Body of pancreas (tissue), 4 donors: ENCODE measurements at regions not wholly inside any gene's neighbourhood (a gene's known extent, or its start where the extent isn't known, plus 50 kb on each side); places are given as distances from the start of the nearest gene placed in this dataset.

ENCODE experiments used
- ATAC-seq: fragments of 150-250 bp; one replicate; pipeline ENCODE4 v1.9.1; 2016
- DNase-seq, 4 donors: peaks; one replicate each; pipeline ENCODE4 v3.0.0-alpha.2; 2019
- H3K27ac ChIP-seq, 4 donors: fragments of 200-600 bp; sonication (generic); 1 replicate in 3 of 4; 2 replicates in 1 of 4; pipeline versions ENCODE4 v1.5.1 to v1.6.1; 2016 to 2019; ENCODE audit warnings: mild to moderate bottlenecking in 1 of 4, mixed read lengths in 1 of 4, moderate library complexity in 1 of 4
- H3K27me3 ChIP-seq, 2 donors: fragments of 200-600 bp; sonication (generic); one replicate each; pipeline ENCODE4 v1.6.0; 2016; ENCODE audit warnings: mild to moderate bottlenecking in 1 of 2
- H3K36me3 ChIP-seq, 2 donors: fragments of 200-600 bp; sonication (generic); replicated peaks in 1 of 2; 2 replicates each; pipeline ENCODE4 v1.5.1; 2016; ENCODE audit warnings: low read depth in 2 of 2; ENCODE audit not compliant: insufficient read depth in 1 of 2
- H3K4me1 ChIP-seq: fragments of 200-600 bp; sonication (generic); one replicate; pipeline ENCODE4 v1.6.0; 2016
- H3K4me3 ChIP-seq, 2 donors: fragments of 200-600 bp; sonication (generic); 1 replicate in 1 of 2; 2 replicates in 1 of 2; pipeline ENCODE4 v1.5.1; 2016 to 2019
- H3K9me3 ChIP-seq, 3 donors: fragments of 200-600 bp; sonication (generic); 1 replicate in 2 of 3; 2 replicates in 1 of 3; pipeline ENCODE4 v1.5.1; 2016
- POLR2A ChIP-seq, 3 donors: fragments of 450-650 bp; IDR thresholded peaks; one replicate each; pipeline ENCODE4 v1.6.1; 2016; ENCODE audit warnings: antibody characterized with exemption in 3 of 3, mild to moderate bottlenecking in 2 of 3
- WGBS, 2 donors: methylation state at CpG; one replicate each; pipeline ENCODE4 v1.1.5; 2017; 5-methylcytosine and 5-hydroxymethylcytosine counted together
- intact Hi-C: fragments of 100-400 bp; cut with DNase I; formaldehyde crosslinking; loops from one replicate; pipeline ENCODE4 v1.15.1; 2023
- TF ChIP-seq, protein P1 (sequence below), 7 experiments: fragments of 450-650 bp in 4 of 7; fragments of 200-600 bp in 3 of 7; sonication (generic) in 3 of 7; IDR thresholded peaks; one replicate each; pipeline ENCODE4 v1.5.1; 2016 to 2019; ENCODE audit warnings: antibody characterized with exemption in 7 of 7

DNA sequence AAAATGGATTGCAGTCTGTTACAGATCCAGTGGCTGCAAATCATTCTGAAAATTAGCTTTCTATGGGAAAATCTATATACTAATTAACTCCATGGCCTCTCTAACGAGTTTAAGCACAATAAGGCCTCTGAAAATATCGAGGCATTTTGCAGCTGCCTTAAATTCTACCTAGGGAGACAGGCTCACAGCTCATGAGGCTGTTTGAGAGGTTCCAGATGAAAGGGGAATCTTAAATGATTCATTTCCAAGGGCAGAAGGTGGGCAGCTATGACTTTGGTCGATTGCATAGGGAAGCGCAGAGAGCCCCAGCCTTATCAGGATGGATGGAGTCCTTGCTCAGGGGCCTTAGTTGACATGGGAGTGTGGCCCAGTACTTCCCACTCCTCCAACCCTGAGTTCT, 216.8 kb upstream of the POU3F1 start:
- Histone ChIP-seq H3K9me3 (peaks cover 0 to 8% (median 0%) of the 10 kb centered on the region in 3 donors), H3K27me3 (no peaks in the 10 kb centered on the region), H3K4me1 (no peaks in the 10 kb centered on the region), H3K27ac (no peak overlapping the region), H3K36me3 (no peaks in the 10 kb centered on the region), H3K4me3 (no peak overlapping the region)
- TF ChIP-seq, protein P1, sequence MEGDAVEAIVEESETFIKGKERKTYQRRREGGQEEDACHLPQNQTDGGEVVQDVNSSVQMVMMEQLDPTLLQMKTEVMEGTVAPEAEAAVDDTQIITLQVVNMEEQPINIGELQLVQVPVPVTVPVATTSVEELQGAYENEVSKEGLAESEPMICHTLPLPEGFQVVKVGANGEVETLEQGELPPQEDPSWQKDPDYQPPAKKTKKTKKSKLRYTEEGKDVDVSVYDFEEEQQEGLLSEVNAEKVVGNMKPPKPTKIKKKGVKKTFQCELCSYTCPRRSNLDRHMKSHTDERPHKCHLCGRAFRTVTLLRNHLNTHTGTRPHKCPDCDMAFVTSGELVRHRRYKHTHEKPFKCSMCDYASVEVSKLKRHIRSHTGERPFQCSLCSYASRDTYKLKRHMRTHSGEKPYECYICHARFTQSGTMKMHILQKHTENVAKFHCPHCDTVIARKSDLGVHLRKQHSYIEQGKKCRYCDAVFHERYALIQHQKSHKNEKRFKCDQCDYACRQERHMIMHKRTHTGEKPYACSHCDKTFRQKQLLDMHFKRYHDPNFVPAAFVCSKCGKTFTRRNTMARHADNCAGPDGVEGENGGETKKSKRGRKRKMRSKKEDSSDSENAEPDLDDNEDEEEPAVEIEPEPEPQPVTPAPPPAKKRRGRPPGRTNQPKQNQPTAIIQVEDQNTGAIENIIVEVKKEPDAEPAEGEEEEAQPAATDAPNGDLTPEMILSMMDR (IDR thresholded peaks at IDR 0.05): no peak
- TF ChIP-seq POLR2A (IDR thresholded peaks at IDR 0.05): no peak
- ATAC-seq (no peak), DNase-seq (no peak)
- intact Hi-C loops: no loop called here
- 31 to 43% methylated on average over 4 of the region's 4 CpGs for WGBS, 2 donors

DNA sequence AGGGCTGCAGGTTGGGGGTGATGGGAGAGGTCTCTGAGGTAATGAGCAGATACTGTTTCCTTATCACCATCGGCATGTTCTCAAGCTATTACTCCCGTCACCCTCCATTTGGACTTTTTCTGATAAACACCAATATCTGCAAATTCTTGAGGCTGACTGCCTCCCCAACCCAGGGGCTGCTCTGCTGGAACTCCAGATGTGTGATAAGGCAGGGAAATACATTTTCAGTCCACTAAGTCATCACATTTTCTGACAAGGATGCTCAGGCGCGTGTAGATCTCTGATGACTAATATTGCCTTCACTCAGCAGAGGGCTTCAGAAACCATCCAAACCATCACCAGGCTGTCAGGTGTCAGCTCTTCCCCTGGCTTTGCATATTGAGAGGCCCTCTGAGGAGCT, 215.0 kb upstream of the POU3F1 start:
- H3K9me3 ChIP-seq: peaks cover 0 to 8% (median 0%) of the 10 kb centered on the region in 3 donors
- no peak overlapping the region for H3K27ac ChIP-seq
- H3K4me3 ChIP-seq: no peak overlapping the region
- intact Hi-C loops: no loop called here
- H3K4me1 ChIP-seq: no peaks in the 10 kb centered on the region
- ATAC-seq: no peak
- DNase-seq: no peak
- TF ChIP-seq, protein P1 (IDR thresholded peaks at IDR 0.05): no peak
- TF ChIP-seq POLR2A (IDR thresholded peaks at IDR 0.05): no peak
- no peaks in the 10 kb centered on the region for H3K27me3 ChIP-seq
- no peaks in the 10 kb centered on the region for H3K36me3 ChIP-seq
- WGBS, 2 donors: 63 to 66% methylated on average over 4 of the region's 4 CpGs

DNA sequence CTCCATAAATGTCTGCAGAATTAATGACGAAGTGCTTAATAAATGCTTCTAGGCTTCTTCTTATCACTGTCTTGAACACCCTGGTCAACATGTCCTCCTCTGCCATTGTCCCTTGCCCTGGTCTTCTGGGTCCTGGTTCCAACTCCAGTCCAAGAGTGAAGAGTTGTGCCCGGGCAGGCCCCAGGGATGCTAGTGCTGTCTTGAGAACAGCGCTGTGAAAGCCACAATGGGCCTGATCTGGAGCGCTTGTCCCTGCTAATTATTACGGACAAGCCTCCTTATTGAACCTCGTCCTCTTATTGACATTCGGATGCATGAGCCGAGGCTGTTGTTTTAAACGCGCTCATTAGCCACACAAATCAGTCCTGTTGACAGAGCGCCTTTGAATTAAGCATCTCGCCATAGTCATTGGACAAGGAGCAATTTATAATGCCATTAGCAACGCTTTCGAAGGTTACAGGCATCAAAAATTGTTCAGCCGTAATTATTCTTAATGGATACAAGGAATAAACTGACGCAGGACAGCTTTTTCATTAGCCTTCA, 211.6 kb upstream of the POU3F1 start:
- H3K4me3 ChIP-seq: no peak overlapping the region
- no peaks in the 10 kb centered on the region for H3K27me3 ChIP-seq
- no peak for ATAC-seq
- 46 to 50% methylated on average over 15 to 16 of the region's 16 CpGs for WGBS, 2 donors
- DNase-seq: no peak
- no peak overlapping the region for H3K27ac ChIP-seq
- H3K9me3 ChIP-seq: peaks cover 0 to 8% (median 0%) of the 10 kb centered on the region in 3 donors
- H3K4me1 ChIP-seq: no peaks in the 10 kb centered on the region
- no peak for TF ChIP-seq POLR2A (IDR thresholded peaks at IDR 0.05)
- TF ChIP-seq, protein P1 (IDR thresholded peaks at IDR 0.05): no peak
- no peaks in the 10 kb centered on the region for H3K36me3 ChIP-seq
- intact Hi-C loops: no loop called here

DNA sequence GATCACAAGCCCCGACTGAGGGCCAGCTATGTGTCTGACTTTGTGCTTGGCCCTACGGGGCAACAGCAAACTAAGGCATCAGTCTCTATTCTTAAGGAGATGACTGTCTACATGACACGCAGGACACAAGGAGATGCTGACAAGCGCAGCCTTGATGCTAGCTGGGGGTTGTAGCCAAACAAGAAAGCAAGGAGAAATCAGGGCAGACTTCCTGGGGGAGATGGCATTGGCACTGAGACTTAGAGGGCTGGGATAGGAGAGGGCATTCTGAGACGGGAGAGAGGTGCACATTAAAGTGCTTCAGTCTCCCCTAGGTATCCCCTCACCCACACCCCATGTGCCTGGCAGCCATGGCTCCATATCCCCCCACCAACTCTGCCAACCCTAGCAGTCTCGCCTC, 210.8 kb upstream of the POU3F1 start:
- ATAC-seq (no peak), DNase-seq (no peak)
- Histone ChIP-seq H3K27me3 (no peaks in the 10 kb centered on the region), H3K27ac (no peak overlapping the region), H3K4me1 (no peaks in the 10 kb centered on the region), H3K4me3 (no peak overlapping the region), H3K9me3 (peaks cover 0 to 8% (median 0%) of the 10 kb centered on the region in 3 donors), H3K36me3 (no peaks in the 10 kb centered on the region)
- 57 to 67% methylated on average over 6 of the region's 6 CpGs for WGBS, 2 donors
- TF ChIP-seq POLR2A (IDR thresholded peaks at IDR 0.05): no peak
- TF ChIP-seq, protein P1 (IDR thresholded peaks at IDR 0.05): no peak
- intact Hi-C loops: no loop called here

DNA sequence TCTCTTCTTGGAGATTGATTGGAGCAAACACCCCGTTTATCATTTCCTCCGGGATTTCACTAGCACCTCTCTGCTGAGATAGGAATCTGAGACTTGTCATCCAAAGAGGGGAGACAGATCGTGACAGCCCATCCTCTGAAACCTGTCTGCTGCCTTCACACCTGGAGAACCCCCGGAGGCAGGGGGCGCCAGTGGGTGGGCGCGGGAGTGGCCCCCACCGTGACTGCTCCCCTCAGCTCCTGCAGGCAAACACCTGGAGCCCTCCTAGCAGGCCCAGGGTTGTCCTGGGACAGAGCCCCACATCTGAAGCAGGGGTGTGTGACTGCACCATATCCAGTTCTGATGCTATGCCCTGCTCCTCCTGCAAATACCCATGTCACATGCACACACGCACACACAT, 209.5 kb upstream of the POU3F1 start:
- no peak for DNase-seq
- no peaks in the 10 kb centered on the region for H3K4me1 ChIP-seq
- intact Hi-C loops: no loop called here
- TF ChIP-seq, protein P1 (IDR thresholded peaks at IDR 0.05): no peak
- no peak for TF ChIP-seq POLR2A (IDR thresholded peaks at IDR 0.05)
- ATAC-seq: no peak
- no peaks in the 10 kb centered on the region for H3K36me3 ChIP-seq
- H3K9me3 ChIP-seq: peaks cover 0 to 8% (median 0%) of the 10 kb centered on the region in 3 donors
- H3K27me3 ChIP-seq: no peaks in the 10 kb centered on the region
- no peak overlapping the region for H3K27ac ChIP-seq
- WGBS, 2 donors: 6 to 28% methylated on average over 3 to 9 of the region's 9 CpGs
- no peak overlapping the region for H3K4me3 ChIP-seq
